GM18519 (cell line): ENCODE measurements at regions not wholly inside any gene's neighbourhood (a gene's known extent, or its start where the extent isn't known, plus 50 kb on each side); places are given as distances from the start of the nearest gene placed in this dataset.
"Not testable (repeated sequence)": the region's sequence is repeated elsewhere in the genome, so short reads cannot be mapped to it uniquely, and the experiment has no call there.

Source experiments
- ATAC-seq: cut with Tn5 transposase; IDR thresholded peaks from one replicate; pipeline ENCODE4 v1.9.1; 2021; ENCODE audit warnings: mild to moderate bottlenecking, moderate library complexity; ENCODE audit not compliant: unreplicated experiment, low FRiP score

DNA sequence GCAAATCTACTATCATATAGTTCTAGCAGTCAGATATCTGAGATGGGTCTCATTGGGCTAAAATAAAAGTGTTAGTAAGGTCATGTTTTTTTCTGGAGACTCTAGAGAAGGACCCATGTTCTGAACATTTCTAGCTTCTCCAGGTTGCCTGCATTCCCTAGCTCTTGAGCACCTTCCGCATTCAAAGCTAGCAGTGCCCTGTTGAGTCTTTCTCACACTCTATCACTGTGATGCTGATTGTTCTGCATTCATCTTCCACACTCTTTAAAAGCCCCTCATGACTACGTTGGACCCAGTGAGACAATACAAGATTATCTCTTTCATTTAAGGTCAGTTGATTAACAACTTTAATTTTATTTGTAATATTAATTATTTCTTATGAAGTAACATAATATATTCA, 433.3 kb upstream of the CHORDC1 start:
- no peak for ATAC-seq

DNA sequence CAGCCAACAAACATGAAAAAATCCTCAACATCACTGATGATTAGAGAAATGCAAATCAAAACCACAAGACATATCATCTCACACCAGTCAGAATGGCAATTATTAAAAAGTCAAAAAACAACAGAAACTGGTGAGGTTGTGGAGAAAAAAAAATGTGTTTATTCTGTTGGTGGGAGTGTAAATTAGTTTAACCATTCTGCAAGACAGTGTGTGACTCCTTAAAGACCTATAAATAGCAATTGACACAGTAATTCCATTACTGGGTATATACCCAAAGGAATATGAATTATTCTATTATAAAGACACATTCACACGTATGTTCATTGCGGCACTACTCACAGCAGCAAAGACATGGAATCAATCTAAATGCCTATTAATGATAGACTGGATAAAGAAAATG, 427.3 kb upstream of the CHORDC1 start:
- ATAC-seq: no peak

DNA sequence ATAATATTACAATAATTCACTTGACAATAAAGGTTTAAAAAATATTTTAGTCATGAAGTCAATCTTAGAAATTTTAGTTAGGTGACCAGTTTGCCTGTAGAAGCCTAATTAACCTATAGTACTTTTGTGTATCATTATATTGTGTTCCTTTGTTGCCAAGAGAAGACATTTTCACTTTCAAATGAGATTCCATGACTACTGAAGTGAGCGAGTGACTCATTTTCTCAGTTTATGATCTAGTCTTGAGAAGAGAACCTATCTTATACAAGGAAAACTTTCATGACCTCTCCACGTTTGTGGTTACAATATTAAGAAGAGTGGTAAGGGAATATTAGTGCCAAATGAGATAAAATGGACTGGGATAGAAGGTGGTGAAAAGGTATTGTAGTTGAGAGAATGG, 423.9 kb upstream of the CHORDC1 start:
- ATAC-seq: no peak

DNA sequence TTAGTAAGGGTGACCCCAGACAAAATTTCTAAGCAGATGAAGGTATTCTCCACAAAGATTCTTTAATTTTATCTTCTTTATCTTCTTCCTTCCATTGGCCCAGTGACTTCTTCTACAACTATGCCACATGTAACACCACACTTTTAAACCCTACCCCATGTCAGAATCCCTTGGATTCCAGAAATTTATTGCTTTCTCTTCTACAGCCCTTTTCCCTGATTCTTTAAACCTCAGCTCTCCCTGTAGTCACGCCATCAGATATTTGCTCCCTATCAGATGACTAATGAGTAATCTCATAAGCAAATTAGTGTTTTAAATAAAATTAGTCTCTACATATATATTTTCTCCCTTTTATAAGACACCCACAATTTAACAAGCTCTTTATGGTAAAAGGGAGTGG, 423.4 kb upstream of the CHORDC1 start:
- ATAC-seq: no peak

DNA sequence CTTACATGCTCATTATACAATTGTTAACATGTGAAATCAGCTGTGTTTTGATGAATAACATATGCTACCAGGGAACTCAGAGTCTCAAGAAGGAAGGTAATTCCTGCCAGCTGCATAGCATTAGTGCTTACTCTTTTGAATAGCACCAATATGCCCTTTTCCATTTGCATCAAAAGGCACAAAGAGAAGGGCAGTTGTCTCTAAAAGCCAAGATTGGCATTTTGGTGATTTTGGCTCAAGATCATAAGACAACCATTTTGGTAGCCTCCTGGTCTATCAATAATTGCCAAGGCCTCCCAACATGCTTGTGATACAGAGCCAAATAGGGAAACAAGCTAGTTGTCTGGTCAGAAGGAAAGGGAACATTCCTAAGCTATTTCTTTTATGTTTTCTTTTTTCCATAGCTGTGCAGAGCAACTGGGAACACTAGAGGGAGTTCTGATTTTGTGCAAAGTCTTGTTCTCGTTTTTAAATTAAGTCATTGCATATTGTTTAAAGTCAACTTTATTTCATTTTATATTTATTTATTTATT, 416.7 kb upstream of the CHORDC1 start:
- ATAC-seq: no peak

DNA sequence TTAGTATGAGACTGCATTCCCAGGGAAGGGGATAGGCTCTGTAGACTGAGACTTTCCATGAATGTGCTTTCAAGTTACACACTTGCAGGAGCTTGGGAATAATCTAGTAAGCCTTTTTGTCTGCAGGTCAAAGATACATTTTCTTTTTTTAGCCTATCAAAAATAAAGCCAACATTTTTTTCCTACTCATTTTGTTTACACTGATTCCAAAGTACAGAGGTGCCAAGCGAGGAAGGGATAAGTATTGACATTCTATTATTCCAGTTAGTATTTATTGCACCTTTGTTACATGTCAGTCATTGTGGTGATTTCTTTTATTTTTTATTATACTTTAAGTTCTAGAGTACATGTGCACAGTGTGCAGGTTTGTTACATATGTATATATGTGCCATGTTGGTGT, 413.0 kb upstream of the CHORDC1 start:
- no peak for ATAC-seq

DNA sequence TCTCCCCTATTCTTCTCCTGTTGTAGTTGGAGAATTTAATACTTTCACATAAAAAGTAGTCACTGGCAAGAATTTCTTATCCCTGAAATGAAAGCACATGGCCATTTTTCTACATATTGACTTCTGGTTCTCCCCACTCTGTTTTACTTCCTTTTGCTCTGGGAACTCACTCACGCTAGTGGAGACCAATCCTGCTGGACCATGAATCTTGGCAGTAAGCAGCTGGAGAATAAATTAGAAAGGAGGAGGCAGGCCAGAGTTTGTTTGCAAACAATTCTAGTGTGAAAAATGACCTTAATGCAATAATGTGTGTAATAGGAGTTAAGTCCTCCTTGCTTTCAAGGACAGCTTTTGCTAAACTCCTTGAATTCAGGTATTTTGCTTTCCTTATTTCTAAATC, 412.3 kb upstream of the CHORDC1 start:
- no peak for ATAC-seq

DNA sequence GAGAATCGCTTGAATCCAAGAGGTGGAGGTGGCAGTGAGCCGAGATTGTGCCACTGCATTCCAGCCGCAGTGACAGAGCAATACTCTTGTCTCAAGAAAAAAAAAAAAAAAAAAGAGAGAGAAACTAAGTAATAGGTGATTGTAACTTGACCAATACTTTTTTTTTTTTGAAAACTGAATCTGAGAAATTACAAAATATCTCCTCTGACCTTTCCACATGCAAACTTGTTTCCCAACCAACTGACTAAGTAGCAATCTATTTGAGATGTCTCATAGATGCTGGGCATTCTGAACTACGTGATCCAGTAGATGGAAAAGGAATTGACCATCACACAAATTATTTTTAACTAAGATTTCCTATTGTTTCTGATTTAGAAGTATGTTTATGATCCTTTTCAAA, 407.3 kb upstream of the CHORDC1 start:
- no peak for ATAC-seq

DNA sequence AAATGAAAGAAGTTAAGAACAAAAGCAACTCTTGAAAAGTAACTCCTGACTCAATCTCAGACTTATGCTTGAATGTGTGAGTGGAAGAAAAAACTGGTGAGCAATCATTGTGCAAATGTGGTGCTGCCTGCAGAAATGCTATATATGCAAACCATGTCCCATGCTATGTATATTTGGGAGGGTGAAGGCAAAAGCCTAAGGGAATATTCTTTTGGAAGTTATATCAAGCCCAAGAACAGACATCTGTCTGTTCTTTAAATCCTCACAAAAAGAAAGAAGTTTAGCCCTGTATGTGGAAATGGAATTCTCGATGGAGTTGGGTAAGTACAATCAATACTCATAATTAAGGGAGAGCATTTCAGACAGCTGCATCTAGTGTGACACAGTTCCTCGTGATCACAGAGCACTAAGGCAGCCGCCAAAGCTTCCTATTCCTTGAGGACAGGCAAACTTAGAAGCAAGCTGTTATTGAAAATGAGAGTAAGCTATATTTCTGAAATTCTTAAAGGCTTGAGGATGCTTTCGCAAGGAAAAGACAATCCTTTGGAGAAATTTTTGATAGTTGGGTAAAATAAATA, 406.5 kb upstream of the CHORDC1 start:
- no peak for ATAC-seq

DNA sequence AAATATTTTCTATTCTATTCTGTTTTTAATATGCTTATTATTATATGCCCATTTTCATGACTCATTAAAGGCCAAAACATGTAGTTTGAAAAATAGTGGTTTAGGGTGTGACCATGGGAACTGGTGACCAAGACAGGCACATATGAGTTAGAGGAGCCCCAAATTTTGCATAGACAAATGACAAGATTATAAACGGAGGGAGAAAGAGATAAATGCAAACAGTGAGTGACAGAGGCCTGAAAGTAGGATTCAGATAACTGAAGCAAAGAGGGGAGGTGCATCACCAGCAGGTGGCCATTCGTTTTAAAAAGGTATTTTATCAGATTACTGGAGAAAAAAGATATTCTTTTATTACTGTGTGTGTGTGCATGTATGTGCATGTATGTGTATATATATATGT, 391.5 kb upstream of the CHORDC1 start:
- no peak for ATAC-seq

DNA sequence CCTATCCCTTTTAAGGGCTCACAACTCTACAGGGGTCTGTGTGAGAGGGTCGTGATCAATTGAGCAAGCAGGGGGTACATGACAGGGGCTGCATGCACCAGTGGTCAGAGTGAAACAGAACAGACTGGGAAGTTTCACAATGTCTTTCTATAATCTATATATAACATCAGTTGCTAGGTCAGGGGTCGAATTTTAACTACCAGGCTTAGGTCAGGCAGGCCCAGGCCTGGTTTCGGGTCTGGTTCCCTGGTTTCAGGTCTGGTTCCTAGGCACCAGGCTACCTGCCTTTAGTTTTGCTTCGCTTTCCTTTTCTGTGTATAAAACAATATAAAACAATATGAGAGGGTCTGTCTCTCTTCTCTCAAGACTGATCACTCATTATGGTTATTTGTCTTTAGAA, 390.2 kb upstream of the CHORDC1 start:
- ATAC-seq: not testable (repeated sequence)

DNA sequence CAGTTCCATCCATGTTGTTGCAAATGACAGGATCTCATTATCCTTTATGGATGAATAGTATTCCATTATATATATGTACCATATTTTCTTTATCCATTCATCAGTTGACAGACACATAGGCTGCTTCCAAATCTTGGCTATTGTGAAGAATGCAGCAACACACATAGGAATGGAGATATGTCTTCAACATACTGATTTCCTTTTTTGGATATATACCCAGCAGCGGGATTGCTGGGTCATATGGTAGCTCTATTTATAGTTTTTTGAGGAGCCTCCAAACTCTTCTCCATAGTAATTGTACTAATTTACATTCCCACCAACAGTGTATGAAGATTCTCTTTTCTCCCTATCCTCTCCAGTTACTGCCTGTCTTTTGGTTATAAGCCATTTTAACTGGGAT, 383.9 kb upstream of the CHORDC1 start:
- no peak for ATAC-seq

DNA sequence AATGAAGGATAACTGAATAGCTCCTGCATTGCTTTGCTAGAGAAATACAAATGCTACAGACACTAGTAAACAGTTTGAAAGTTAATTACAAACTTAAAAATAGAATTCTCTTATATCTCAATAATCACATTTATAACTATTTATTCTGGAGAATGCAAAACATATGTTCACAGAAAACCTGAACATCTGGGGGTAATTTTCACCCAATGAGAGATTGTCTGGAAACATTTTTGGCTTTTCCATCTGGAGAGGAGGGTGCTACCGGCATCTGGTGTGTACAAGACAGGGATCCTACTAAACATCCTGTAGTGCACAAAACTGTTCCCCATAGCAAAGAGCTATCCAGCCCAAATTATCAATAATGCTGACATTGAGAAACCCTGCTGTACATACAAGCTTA, 378.4 kb upstream of the CHORDC1 start:
- ATAC-seq: no peak

DNA sequence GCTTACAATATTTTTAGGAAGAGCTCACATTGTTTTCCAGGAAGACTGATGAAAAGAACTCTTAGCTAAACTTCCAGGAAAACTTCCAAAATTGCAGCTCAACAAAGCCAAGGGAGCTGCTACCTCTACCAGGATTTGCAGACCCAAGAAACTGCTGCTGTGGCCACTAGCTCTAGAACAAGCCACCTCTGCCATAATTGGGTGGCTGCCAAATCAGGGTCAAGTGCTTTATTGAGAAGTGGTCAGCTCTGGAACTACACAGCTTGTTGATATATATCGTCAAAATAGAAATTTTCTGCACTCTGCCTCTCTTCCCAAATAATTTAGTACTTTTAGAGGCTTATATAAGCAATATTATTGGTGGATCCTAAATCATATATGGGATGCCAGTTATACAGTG, 371.8 kb upstream of the CHORDC1 start:
- no peak for ATAC-seq

DNA sequence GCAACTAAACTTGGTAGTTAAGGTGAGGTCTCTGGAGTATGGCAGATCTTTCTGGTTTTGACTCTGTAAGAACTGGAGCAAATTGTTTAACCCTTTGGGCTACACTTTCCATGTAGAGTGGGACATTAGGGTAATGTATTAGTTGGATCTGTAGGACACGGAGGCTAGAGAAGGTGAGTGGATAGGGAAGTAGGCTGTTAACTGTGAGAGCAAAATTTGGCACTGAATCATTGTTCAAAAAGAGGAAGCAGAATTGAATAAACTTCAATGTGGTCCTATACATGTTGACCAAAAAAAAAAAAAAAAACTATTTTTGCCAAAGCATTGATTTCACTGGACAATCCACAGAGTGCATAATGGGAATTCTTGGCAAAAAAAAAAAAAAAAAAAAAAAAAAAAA, 370.2 kb upstream of the CHORDC1 start:
- no peak for ATAC-seq

DNA sequence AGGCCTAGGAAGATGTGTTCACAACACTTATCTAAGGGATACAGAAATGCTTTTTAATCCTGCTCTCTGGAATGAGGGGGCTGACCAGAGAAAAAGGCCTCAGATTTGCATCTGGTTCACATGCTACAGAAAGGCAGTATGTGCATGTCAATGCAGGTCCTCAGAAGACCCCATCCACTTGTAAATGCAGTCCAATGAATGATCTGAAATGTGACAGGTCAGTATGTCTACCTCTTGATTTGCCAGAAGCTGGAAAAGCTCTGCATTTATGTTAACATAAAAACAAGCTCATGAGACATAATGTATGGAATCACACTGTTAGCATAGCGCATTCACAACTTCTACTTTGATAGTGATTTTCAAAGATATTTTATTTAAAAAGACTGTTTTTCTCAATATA, 367.4 kb upstream of the CHORDC1 start:
- ATAC-seq: no peak

DNA sequence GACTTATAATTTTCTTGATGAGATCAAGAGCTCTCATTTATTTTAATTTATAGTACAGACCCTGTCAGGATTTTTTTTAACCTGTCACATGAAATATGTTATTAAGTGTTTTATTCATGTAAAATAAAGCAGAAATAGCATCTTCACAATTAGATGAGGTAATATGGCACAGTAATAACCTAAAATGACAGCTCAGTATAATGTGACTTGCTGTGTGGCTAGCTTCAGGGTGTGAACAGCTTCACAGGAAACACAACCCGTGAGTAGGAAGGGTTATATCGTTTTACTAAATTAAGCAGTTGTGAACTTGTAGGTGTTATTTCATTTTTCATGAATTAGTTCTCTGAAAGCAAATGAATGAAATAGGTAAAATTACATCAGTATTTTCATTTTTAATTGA, 366.9 kb upstream of the CHORDC1 start:
- no peak for ATAC-seq

DNA sequence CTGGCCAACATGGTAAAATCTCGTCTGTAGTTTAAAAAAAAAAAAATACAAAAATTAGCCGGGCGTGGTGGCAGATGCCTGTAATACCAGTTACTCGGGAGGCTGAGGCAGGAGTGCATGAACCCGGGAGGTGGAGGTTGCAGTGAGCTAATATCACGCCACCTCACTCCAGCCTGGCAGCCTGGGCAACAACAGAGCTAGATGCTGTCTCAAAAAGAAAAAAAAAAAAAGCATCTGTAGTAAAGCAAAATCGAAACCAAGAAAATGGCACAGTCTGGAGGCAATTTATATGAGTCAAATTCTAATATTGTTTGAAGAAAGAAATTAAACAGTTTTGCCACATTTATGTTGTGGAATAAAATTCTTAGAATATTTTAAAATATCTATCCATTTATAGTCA, 365.0 kb upstream of the CHORDC1 start:
- ATAC-seq: no peak

DNA sequence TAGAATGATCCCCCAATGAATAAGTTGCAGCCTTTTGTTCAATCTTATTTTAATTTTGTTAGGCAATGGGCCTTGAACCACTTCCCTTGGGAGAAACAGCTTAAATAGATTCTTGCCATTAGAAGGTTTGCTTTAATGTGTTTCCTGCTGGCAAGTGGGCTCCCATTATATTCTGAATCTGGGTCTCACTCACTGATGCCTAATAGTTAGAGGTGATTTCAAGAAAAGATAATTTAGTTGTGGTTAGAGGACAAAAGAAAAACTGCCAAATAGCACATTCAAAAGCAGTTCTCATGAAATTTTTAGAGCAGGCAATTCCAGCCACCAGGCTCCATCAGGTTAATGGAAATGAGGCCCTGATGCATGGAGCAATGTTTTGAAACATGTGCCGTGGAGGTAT, 362.6 kb upstream of the CHORDC1 start:
- ATAC-seq: no peak

DNA sequence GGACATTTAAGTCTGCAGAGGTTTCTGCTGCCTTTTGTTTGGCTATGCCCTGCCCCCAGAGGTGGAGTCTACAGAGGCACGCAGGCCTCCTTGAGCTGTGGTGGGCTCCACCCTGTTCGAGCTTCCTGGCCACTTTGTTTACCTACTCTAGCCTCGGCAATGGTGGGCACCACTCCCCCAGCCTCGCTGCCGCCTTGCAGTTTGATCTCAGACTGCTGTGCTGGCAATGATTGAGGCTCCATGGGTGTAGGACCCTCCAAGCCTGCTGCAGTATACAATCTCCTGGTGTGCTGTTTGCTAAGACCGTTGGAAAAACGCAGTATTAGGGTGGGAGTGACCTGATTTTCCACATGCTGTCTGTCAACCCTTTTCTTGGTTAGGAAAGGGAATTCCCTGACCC, 360.1 kb upstream of the CHORDC1 start:
- ATAC-seq: not testable (repeated sequence)

DNA sequence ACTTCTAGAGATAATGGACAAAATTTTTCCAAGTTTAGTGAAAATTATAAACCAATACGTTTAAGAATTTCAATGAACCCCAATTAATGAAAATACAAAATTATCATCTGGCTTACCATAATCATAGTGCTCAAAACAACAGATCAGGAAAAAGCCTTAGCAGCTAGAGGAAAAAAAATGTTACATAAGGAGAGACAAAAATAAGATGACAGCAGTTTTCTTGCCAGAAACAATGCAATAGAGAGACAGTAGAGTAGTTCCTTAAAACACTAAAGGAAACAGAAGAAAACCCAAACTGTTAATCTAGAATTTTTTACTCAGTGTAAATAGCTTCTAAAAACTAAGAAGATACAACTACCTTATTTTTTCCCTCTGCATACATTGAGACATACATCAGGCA, 341.7 kb upstream of the CHORDC1 start:
- no peak for ATAC-seq

DNA sequence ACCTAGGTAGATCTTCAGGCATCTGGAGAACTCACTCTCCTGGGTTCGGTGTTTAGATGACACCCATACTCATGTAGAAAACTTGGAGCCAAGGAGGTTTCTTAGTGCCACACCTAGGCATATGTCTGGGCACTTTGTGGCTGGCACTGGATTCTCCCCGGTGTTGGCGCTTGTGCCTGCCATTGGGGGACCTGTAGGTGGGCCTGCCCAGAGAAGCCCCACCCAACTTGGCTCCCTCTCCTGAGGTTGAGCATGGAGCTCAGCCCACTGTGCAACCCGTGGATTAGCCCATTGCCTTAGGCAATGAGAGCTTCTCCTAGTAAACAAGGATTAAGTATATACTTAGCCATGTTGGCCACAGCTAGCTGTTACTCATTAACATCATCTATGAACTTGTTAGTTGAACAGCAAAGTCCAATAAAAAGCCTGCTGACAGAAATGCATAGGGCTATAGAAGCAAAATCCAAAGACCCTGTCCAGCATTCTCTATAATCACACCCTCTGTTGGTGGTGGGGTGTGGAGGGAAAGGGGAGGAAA, 335.5 kb upstream of the CHORDC1 start:
- no peak for ATAC-seq

DNA sequence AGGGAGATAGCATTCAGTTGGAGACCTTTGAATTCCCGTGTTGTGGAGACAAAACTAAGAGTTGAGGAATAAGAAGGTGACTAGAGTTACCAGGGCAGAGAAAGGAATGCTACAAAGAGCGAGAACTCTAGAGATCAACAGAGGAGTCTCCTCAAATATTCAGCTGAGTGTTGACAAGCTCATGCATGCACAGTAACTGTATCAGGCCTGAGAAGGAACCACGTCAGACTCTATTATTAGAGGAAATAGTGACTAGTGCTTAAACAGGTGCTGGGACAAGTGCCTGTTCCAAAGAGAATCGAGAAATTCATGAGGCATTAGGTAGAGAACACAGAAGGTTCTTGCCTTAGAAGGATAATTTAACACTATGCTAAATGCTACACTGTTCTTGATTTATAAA, 333.8 kb upstream of the CHORDC1 start:
- no peak for ATAC-seq
